Posterior vena cava (tissue), 2 donors: ENCODE measurements at regions not wholly inside any gene's neighbourhood (a gene's known extent, or its start where the extent isn't known, plus 50 kb on each side); places are given as distances from the start of the nearest gene placed in this dataset.

Source experiments
- DNase-seq: peaks from one replicate; pipeline ENCODE4 v3.0.0-alpha.2; 2020; ENCODE audit warnings: low spot score
- intact Hi-C, 2 donors: fragments of 100-400 bp; cut with DNase I; formaldehyde crosslinking; loops; one replicate each; pipeline versions ENCODE4 v1.14.1 to v1.14.2; 2022 to 2023
- donor health status: DM: yes; HTN: yes; CAD: no.
- donor health status: DM: yes; HTN: yes; CAD: no.

GRCh38 chr10:123429706-123430221, 236.4 kb upstream of the GPR26 start:
- DNase-seq = no peak
- intact Hi-C loops = loop anchor here in 1 of 2 donors (5.0 kb wide), 1 partner anchor 1212 kb away; no protein-coding TSS in a partner anchor

GRCh38 chr10:123433539-123433938, 232.6 kb upstream of the GPR26 start:
- intact Hi-C loops = loop anchor here in 1 of 2 donors (5.0 kb wide), 1 partner anchor 1216 kb away; no protein-coding TSS in a partner anchor
- DNase-seq = no peak

- intact Hi-C loops = loop anchor here in 1 of 2 donors (5.0 kb wide), 1 partner anchor 1217 kb away; no protein-coding TSS in a partner anchor
Observed at GRCh38 chr10:123434435-123435039, 231.6 kb upstream of the GPR26 start.

GRCh38 chr10:123442901-123443300, 223.3 kb upstream of the GPR26 start:
- no peak for DNase-seq
- intact Hi-C loops = no loop called here

More at GRCh38 chr10:123434435-123435039, 231.6 kb upstream of the GPR26 start:
- DNase-seq = no peak

- intact Hi-C loops = no loop called here
- no peak for DNase-seq
Observed at GRCh38 chr10:123443924-123444323, 222.2 kb upstream of the GPR26 start.

GRCh38 chr10:123445261-123445775, 220.8 kb upstream of the GPR26 start:
- DNase-seq = peak; percentile 49

GRCh38 chr10:123446449-123447156, 219.6 kb upstream of the GPR26 start:
- no peak for DNase-seq
- intact Hi-C loops = no loop called here

More at GRCh38 chr10:123445261-123445775, 220.8 kb upstream of the GPR26 start:
- intact Hi-C loops = no loop called here

- no peak for DNase-seq
- intact Hi-C loops = no loop called here
Observed at GRCh38 chr10:123449234-123449962, 216.8 kb upstream of the GPR26 start.

GRCh38 chr10:123450956-123451605, 215.1 kb upstream of the GPR26 start:
- no peak for DNase-seq
- intact Hi-C loops = no loop called here

- intact Hi-C loops = no loop called here
- DNase-seq = no peak
Observed at GRCh38 chr10:123451618-123452245, 214.4 kb upstream of the GPR26 start.

- intact Hi-C loops = no loop called here
- DNase-seq = no peak
Observed at GRCh38 chr10:123454987-123455386, 211.2 kb upstream of the GPR26 start.

GRCh38 chr10:123455861-123456260, 210.3 kb upstream of the GPR26 start:
- intact Hi-C loops = no loop called here
- no peak for DNase-seq

- no peak for DNase-seq
- intact Hi-C loops = no loop called here
Observed at GRCh38 chr10:123458933-123459332, 207.2 kb upstream of the GPR26 start.

- no peak for DNase-seq
- intact Hi-C loops = no loop called here
Observed at GRCh38 chr10:123459371-123460091, 206.6 kb upstream of the GPR26 start.

GRCh38 chr10:123462246-123462645, 203.9 kb upstream of the GPR26 start:
- no peak for DNase-seq
- intact Hi-C loops = no loop called here

GRCh38 chr10:123462756-123463155, 203.4 kb upstream of the GPR26 start:
- intact Hi-C loops = no loop called here
- DNase-seq = no peak

GRCh38 chr10:123463181-123463580, 203.0 kb upstream of the GPR26 start:
- DNase-seq = no peak
- intact Hi-C loops = no loop called here

- intact Hi-C loops = no loop called here
- no peak for DNase-seq
Observed at GRCh38 chr10:123463698-123464097, 202.5 kb upstream of the GPR26 start.
